GM21515 (cell line): ENCODE measurements at regions not wholly inside any gene's neighbourhood (a gene's known extent, or its start where the extent isn't known, plus 50 kb on each side); places are given as distances from the start of the nearest gene placed in this dataset.

Source experiments
- ATAC-seq: cut with Tn5 transposase; IDR thresholded peaks from one replicate; pipeline ENCODE4 v1.9.1; 2021; ENCODE audit not compliant: unreplicated experiment

DNA sequence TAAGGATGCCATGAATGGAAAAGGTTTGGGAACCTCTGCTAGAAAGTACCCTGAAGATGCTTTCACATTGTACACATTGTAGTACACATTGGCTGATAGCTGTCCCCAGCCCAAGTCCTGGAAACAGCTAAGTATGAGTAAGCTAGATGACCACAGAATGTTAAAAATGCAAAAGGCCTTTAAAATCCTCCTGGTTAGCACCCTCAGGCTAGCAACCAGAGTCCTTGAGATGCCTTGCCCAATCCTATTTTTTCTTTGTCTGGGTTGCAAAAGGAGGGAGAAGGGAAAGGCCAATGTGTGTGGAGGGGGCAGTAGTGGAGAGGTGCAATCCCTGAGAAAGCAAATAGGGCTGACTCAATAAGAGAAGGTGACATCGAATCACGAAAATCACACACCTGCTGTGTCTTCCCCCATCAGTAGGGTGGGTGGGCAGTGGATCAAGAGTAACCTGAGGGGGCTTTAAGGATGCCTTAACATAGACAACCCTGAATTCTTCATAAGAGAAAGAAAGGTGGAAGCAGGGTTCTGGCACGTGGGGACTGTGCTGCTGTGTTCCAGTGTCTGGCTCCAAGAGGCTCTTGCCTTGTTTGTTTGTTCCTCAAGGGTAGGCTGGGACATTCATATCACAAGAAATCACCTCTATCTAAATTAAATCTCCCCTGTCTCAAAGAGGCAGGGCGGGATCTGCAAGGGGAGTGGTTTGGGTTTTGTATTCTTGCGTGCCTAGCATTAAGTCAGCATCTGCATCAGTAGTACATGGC is 266.2 kb upstream of the PLXNA2 start:
- ATAC-seq: no peak

DNA sequence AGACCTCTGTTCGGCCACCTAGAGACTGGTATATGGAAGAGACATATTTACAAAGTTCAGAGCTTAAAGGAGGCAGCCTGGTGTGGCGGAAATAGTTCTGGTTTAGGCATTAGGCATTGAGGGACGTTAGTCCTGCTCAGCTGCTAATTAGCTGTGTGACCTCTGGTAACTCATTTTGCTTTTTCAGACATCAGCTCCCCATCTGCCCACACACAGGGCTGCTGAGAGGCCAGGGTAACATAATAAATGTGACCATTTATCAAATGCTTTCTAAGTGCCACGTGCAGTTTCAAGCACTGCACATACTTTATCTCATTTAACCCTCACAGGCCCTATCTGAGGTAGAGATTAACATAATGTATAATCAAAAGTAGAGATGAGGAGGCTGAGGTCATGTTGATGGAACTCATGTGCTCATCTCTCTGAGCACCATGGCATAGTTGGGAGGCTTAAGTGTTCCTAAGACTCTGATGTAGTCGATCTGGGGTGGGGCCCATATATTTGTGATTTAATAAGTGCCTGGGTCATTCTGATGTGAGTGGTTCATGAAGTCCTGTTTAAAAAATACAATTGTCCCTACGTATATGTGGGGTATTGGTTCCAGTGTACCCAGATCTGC is 267.2 kb upstream of the PLXNA2 start:
- ATAC-seq: no peak

DNA sequence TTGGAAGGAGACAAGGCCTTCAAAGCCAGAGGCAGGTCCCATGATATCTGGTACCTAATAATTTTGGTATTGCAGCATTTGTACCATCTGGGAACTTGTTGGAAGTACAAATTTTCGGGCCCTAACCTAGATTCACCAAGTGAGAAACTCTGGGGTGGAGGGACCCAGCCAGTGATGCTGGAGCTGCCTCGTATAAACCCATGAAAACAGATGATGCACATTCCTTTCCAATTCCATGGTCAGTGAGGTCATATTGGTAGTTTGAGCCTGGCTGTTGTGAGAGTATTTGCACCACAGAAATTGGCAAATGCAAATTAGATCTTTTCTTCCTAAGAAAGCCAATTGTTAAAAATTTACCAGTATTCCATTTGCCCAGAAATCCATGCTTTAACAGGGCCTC is 269.6 kb upstream of the PLXNA2 start:
- ATAC-seq: no peak

DNA sequence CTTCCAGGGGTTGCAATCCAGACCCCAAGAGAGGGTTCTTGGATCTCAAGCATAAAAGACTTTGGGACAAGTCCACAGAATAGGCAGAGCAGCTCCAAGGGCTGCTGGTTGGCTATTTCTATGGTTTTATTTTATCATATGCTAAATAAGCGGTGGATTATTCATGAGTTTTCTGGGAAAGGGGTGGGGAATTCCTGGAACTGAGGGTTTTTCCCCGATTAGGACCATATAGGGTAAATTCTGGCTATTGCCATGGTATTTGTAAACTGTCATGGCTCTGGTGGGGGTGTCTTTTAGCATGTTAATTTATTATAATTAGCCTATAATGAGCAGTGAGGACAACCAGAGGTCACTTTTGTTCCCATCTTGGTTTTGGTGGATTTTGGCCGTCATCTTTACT is 270.9 kb upstream of the PLXNA2 start:
- no peak for ATAC-seq

DNA sequence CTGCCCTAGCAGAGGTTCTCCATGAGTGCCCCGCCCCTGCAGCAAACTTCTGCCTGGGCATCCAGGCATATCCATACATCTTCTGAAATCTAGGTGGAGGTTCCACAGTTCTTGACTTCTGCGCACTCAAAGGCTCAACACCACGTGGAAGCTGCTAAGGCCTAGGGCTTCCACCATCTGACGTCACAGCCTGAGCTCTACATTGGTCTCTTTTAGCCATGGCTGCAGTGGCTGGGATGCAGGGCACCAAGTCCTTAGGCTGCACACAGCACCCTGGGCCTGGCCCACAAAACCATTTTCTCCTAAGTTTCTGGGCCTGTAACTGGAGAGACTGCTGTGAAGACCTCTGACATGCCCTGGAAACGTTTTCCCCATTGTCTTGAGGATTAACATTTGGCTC is 272.6 kb upstream of the PLXNA2 start:
- no peak for ATAC-seq

DNA sequence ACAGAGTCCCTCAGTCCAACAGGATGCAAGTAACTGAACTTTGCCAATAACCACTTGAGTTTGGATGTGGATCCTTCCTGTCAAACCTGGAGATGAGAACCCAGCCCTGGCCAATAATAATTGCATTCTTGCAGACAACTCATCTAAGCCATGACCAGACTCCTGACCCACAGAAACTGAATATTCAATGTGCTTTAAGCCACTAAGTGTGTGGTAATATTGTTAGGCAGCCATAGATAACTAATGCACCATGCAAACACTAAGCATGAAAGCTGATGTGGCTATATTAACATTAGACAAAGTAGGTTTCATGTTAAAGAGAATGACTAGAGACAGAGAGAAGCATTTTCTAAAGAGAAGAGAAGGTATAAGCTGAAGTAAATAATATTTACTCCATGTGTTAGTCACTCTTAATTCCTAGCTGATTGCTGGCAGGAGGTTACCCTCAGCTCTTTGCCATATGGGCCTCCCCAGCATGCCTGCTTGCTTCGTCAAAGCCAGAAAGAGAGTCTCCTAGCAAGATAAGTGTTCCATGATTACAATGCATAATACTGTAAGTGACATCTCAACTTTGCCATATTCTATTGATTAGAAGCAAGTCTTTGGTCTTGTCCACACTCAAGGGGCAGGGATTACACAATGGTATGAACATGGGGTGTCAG is 276.4 kb upstream of the PLXNA2 start:
- no peak for ATAC-seq

DNA sequence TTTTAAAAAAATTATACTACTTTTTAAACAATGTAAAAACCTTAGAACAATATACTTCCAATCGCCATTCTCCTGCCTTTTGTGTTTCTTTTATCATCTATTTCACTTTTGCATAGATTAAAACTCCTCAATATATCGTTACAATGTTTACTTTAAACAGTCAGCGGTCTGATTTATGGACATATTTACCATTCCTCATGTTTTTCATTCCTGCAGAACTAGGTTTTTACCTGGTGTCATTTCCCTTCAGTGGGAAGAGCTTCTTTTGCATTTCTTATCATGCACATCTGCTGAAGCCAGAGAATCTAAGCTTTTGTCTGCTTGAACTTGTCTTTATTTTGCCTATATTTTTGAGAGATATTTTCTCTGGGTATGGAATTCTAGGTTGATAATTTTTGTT is 277.4 kb upstream of the PLXNA2 start:
- no peak for ATAC-seq

DNA sequence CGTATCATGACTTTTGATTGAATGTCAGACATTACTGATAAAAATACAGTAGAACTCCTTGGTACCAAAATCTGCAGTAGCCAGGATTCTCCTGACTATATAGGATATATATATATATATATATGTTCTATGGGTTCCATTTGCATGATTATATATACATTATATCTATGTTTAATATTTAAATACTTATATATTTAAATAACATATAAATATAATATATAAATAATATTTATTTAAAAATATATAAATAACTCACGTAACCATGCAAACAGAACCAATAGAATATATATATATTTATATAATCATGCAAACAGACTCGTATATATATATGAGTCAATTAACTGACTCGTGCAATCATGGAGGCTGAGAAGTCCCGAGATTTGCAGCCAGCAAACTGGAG is 278.8 kb upstream of the PLXNA2 start:
- no peak for ATAC-seq

DNA sequence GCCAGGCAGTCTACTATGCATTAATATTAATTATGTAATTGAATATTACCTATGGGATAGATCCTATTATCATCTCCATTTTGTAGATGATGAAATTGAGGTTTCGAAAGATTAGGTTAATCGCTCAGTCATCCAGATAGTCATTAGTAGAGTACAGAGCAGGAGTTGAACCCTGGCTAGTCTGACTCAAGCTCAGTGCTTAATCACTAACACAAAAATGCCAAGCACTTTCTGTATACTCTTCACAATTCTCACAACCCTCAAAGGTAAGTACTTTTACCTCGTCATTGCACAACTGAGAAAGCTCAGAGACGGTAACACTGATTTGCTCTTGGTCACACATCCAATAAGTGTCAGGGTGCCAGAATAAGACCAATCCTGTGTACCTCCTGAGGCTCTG is 280.2 kb upstream of the PLXNA2 start:
- no peak for ATAC-seq

DNA sequence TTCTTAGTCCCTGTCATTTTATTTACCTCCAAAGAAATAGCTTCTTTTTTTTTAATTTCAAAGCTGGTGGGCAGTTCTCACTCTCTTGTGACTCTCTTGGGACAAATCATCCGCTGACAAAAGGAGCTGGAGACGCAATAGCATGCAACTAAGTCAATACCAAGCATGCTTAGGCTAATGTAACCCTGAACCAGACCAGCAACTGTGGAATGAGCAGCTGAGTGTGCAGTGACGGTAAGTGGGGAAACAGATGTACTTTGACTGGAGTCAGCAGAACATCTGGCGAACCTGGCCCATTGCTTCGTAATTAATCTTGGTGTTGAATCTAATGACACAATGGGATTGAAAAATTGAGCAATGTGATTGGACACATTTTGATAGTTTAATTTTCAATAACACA is 280.7 kb upstream of the PLXNA2 start:
- no peak for ATAC-seq

DNA sequence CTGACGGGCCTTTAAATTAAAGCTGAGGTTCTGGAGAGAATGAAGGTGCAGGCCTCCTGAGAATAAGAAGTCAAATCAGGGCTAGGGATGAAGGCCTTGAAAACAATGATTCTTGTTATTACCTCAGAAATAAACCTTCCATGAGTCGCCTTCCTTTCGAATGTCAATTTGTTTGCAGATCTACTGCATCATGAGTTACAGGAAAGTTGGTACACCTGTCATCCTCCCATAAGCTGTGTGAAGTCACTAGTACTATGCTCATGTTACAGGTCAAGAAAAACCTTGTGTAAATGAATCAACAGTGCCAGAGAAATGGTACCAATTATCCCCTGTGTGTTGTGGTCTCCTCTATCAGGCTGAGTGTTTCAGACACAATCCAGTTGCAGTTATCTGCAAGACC is 281.2 kb upstream of the PLXNA2 start:
- no peak for ATAC-seq

DNA sequence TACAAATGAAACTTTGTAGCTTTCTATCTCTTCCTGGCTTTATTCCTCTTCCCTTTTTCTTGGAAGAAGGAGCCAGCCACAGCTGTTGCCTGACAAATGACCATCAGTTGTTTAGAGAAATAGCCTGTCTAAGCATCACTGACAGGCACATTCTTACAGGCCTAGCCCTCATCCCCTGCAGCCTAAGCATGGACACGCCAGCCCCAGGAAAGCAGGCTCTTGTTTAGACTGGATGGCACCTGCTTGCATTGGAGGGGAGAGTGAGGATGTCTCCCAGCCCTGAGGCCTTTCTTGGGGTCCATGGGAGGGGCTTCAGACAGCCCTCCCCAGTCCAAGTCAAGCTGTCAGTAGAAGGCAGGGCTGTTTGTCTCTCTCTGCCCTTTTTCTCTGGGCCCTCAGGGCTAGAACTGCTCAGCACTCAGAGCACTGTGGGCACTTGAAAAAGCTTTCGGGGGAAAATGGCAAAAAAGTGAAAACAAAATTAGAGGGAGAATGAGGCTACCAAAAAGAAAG is 282.5 kb upstream of the PLXNA2 start:
- ATAC-seq: no peak

DNA sequence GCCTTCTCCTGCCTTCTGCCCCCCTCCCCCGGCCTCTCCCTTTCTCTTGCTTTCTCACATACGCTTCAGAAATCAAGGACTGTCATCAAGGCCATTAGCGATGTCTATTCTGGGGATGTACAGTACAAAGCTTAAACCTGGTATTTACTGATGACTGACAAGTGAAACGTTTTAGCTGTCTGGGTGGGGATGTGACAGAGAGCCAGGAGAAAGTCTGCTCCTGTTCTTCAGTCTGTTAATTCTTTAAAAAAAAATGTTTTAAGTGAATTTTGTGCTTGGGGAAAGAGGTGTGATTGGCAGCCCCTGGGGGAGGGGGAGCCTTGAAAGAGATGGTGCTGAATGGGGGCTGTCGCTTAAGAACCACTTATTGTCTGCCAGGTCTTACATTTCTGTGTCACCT is 283.0 kb upstream of the PLXNA2 start:
- ATAC-seq: no peak

DNA sequence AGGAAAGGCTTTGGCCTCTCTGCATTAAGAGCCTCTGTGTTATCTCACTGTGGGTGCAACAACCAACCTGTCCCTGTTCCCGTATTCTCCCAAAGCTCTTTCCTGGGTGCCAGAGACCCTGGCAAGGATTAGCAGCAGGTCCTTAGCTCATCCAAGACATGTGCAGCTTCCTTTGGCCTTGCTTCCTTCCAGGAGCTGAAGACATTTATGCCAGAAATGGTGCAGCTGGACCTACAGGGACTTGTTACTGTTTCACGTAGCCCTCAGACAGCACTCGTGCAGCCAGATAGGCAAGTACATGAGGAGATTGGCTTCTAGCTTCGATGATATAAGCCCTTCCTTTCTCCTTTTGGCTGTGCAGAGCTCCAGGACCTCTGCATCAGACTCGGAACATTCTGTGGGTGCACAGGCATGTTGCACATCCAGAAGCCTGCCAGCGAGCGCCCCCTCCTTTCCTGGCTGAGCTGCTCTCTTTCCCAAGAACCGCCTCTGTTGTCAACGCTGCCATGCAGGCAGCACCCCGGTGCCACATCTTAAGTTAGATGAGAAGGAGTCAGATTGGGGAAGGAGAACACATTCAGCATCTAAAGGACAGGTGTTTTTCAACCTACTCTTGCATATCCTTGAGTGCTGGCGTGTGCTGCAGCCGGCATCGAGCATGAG is 284.5 kb upstream of the PLXNA2 start:
- no peak for ATAC-seq

DNA sequence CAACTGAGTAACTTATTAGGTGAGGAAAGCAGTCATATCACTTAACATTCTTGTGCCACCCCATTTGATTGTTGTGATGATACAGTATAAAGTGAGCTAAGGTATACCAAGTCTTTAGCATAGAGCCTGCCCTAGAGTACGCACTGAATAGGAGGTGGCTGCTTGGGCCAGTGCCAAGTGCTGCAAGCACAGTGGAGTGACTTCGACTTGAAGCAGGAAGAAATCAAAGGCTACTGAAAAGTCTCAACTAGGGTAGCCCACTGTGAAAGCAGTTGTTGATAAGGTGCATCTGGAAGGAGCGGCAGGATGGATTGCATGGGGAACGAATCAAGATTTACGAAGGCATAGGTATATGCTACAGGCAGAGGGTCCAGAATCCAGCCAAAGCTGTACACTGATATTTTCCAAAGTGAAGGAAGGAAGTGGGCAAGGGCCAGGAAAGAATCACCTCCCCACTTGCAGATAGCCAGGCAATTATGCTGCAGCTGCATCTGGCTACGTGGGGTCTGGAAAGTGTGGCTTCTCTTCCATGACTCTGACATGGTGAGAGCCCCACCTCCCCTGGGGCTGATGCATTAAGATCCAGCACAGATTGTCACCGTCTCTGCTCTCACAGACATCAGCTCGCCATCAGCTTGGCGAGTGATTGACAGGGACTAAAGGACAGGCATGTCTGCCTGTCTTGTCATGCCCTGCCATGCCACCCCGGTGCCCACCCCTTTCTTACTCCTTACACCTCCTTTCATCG is 287.0 kb upstream of the PLXNA2 start:
- ATAC-seq: no peak

DNA sequence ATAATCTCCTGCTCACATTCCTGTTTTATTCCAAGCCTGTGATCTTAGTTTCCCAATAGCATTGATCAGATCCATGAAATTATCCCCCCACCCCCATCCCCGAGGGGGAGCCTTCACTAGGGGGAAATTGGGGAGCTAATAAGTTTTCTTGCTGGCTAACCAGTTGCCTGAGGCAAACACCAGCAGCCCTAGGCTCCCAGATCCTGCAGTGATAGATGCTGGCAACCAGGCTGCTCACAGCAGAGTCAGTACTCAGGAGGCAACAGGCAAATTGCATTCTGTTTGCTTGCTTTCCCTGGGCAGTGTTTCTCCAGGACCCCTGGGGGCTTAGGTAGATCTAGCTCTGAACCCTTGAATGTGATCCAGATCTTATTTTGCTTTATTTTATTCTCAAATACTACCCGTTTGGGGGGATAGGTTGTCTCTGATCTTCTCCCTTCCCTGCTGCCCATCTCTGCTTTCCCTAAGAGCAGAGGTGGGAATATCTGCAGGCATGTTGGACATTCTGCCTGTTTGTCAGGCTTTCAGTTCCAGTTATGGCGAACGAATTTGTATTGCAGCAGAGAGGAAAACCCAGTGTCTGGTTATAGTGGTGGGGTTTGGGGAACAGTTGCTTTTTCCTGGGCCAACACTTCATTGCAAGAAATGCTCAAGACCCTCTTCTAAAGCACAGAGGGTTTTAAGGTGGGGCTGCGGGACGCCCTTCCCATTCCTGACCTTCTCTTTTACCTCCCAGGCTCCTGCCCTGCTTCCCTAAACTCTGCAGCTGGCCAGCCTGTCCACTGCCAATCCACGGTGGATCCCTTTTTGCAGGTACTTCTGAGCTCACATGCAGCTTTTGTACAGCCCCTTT is 289.8 kb upstream of the PLXNA2 start:
- no peak for ATAC-seq

DNA sequence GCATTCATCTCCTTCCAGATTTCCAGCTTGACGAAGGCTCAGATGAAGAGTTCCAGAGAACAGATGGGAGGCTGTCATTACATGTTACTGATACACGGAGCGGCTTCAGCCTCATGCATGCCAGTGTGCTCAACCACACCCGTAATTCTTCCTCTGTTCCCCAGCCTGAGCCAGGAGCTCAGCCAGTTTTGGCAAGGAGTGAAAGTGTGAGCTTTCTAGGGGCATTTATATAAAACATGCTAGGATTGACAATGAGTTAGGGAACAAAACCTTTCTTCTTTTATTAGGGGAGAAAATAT is 290.4 kb upstream of the PLXNA2 start:
- ATAC-seq: no peak

DNA sequence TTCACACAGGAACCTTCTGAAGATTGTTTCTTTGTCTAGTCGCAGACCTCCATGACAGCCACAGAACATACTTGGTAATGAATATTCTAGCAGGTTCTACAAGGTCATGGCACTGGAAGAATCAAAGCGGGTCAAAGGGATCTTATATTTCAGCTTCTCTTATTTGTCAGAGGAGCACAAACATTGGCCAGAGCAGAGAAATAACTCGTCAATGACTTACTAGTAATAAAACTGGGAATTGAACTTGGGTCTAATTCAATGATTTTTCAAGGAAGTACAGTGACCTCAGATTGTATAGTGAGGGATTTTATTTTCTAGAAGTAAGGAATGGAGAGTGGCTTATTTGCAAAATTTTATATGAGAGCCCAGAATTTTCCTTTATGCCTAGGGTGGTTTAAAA is 290.8 kb upstream of the PLXNA2 start:
- ATAC-seq: no peak

DNA sequence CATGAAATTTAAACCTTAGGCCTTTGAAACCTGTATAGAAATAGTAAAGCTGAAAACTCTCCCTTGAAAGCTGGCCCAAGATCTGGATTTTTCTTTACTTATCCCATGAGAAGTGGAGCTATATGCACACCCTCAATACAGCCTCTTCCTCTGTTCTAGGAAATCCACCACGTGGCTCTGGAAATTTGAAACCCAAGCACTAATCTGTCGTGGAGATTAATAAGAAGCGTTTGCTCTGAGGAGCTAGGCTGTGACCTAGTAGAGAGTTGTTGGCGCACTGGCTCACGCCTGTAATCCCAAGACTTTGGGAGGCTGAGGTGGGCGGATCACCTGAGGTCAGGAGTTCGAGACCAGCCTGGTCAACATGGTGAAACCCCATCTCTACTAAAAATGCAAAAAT is 291.3 kb upstream of the PLXNA2 start:
- no peak for ATAC-seq

DNA sequence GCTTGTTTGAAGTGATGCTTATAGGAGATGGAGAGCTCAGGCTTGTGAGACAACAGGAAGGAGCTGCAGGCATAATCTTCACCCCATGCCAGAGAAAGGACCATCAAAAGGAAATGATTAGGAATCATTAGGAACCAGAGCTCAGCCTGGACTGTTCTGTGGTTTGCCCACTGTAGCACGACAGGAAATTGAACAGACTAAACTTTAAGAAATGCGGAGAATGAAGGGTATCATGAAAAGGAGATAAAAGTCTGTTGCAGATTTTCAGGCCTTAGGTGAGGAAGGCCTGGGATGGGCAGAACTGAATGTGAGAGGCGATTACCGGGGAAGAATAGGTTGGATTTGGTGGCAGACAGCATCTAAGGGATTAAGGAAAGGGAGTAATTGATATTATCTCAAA is 292.0 kb upstream of the PLXNA2 start:
- no peak for ATAC-seq
